Mammary epithelial cell (primary cell): ENCODE measurements at regions not wholly inside any gene's neighbourhood (a gene's known extent, or its start where the extent isn't known, plus 50 kb on each side); places are given as distances from the start of the nearest gene placed in this dataset.

Experiments
- CTCF ChIP-seq, 2 donors: IDR thresholded peaks in 1 of 2; conservative IDR thresholded peaks in 1 of 2; 2 replicates each; pipeline ENCODE4 v1.5.1; 2011 to 2012; ENCODE audit warnings: inconsistent platforms in 2 of 2, low read length in 2 of 2, mild to moderate bottlenecking in 2 of 2, control low read depth in 1 of 2, low read depth in 1 of 2; ENCODE audit not compliant: insufficient read depth in 1 of 2; ENCODE audit errors: extremely low read depth in 1 of 2
- EZH2 ChIP-seq: IDR thresholded peaks from 2 replicates; pipeline ENCODE4 v1.6.1; 2012; ENCODE audit warnings: low read length, inconsistent platforms, borderline replicate concordance

GRCh38 chr6:120248451-120248850, 898.9 kb upstream of the MAN1A1 start:
- TF ChIP-seq CTCF (conservative IDR thresholded peaks at IDR 0.05 in 1 of 2, IDR thresholded peaks at IDR 0.05 in 1 of 2; ENCODE audit: extremely low read depth in 1 of 2, insufficient read depth in 1 of 2, low read depth in 1 of 2, low read length in 2 of 2): no peak
- no peak for TF ChIP-seq EZH2
